Uterus (tissue), 2 donors: ENCODE measurements at regions not wholly inside any gene's neighbourhood (a gene's known extent, or its start where the extent isn't known, plus 50 kb on each side); places are given as distances from the start of the nearest gene placed in this dataset.

Source experiments
- CTCF ChIP-seq, 4 experiments: fragments of 200-600 bp in 2 of 4; fragments of 450-650 bp in 2 of 4; sonication (generic) in 2 of 4; IDR thresholded peaks; one replicate each; pipeline ENCODE4 v1.5.1; 2016 to 2019; ENCODE audit warnings: antibody characterized with exemption in 4 of 4, mild to moderate bottlenecking in 2 of 4, moderate library complexity in 1 of 4
- POLR2A ChIP-seq, 2 donors: fragments of 450-650 bp; IDR thresholded peaks; one replicate each; pipeline ENCODE4 v1.6.1; 2016; ENCODE audit warnings: antibody characterized with exemption in 2 of 2, mild to moderate bottlenecking in 1 of 2, moderate library complexity in 1 of 2

- TF ChIP-seq CTCF (IDR thresholded peaks at IDR 0.05) (no peak), POLR2A (IDR thresholded peaks at IDR 0.05) (no peak)
Observed at GRCh38 chr7:25678215-25678614, 449.9 kb upstream of the NPVF start.
